Ishikawa (cell line): ENCODE measurements at regions not wholly inside any gene's neighbourhood (a gene's known extent, or its start where the extent isn't known, plus 50 kb on each side); places are given as distances from the start of the nearest gene placed in this dataset.

ENCODE experiments used
- CEBPB ChIP-seq: IDR thresholded peaks from 2 replicates; pipeline ENCODE4 v1.6.1; 2012
- CREB1 ChIP-seq: IDR thresholded peaks from 2 replicates; pipeline ENCODE4 v1.6.1; 2012; ENCODE audit warnings: low read depth
- EGR1 ChIP-seq: IDR thresholded peaks from 2 replicates; pipeline ENCODE4 v1.6.1; 2012
- EP300 ChIP-seq: IDR thresholded peaks from 2 replicates; pipeline ENCODE4 v1.6.1; 2012; ENCODE audit warnings: borderline replicate concordance
- FOXM1 ChIP-seq: IDR thresholded peaks from 2 replicates; pipeline ENCODE4 v1.6.1; 2012; ENCODE audit warnings: low read depth, borderline replicate concordance
- NFIC ChIP-seq: IDR thresholded peaks from 2 replicates; pipeline ENCODE4 v1.6.1; 2012
- RAD21 ChIP-seq: IDR thresholded peaks from 2 replicates; pipeline ENCODE4 v1.6.1; 2012; ENCODE audit warnings: low read depth
- TAF1 ChIP-seq: IDR thresholded peaks from 2 replicates; pipeline ENCODE4 v1.6.1; 2012; ENCODE audit warnings: low read depth, mild to moderate bottlenecking
- TCF12 ChIP-seq: IDR thresholded peaks from 2 replicates; pipeline ENCODE4 v1.6.1; 2012; ENCODE audit warnings: low read depth
- TEAD4 ChIP-seq: IDR thresholded peaks from 2 replicates; pipeline ENCODE4 v1.6.1; 2012
- YY1 ChIP-seq: IDR thresholded peaks from 2 replicates; pipeline ENCODE4 v1.6.1; 2012; ENCODE audit warnings: low read depth
- ZBTB7A ChIP-seq: IDR thresholded peaks from 2 replicates; pipeline ENCODE4 v1.6.1; 2012; ENCODE audit warnings: low read depth
- TF ChIP-seq, protein P1 (sequence below): IDR thresholded peaks from 2 replicates; pipeline ENCODE4 v1.6.1; 2012
- TF ChIP-seq, protein P2 (sequence below): IDR thresholded peaks from 2 replicates; pipeline ENCODE4 v1.6.1; 2012; ENCODE audit warnings: low read depth, mild to moderate bottlenecking
- TF ChIP-seq, protein P3 (sequence below): IDR thresholded peaks from 2 replicates; pipeline ENCODE4 v1.6.1; 2012

- TF ChIP-seq, protein P1, sequence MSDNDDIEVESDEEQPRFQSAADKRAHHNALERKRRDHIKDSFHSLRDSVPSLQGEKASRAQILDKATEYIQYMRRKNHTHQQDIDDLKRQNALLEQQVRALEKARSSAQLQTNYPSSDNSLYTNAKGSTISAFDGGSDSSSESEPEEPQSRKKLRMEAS: no peak
- no peak for TF ChIP-seq CEBPB
- no peak for TF ChIP-seq FOXM1
- TF ChIP-seq CREB1: no peak
- no peak for TF ChIP-seq ZBTB7A
These were observed 813.4 kb downstream of the ANKRD7 start for GRCh38 chr7:119037941-119038340.

DNA sequence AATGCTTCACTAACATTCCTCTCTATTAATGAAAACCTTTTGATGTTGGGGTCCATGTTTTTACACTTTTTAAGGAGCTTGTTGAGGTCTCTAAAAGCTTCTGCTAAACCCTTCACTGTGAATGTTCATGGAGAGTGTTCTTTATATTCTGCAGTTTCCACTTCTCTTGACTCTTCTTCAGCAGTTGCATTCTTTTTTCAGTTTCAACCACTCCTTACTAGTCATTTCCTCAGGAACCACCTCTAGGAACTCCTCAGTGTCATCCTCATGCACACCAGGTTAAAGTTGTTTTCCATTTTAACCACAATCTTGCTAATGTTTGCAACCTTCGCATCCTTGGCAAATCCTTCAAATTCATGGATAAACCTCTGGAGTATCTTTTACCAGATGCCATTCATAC is 821.6 kb downstream of the ANKRD7 start:
- TF ChIP-seq TAF1: no peak
- TF ChIP-seq EP300: no peak
- no peak for TF ChIP-seq YY1
- TF ChIP-seq ZBTB7A: no peak
- TF ChIP-seq, protein P2, sequence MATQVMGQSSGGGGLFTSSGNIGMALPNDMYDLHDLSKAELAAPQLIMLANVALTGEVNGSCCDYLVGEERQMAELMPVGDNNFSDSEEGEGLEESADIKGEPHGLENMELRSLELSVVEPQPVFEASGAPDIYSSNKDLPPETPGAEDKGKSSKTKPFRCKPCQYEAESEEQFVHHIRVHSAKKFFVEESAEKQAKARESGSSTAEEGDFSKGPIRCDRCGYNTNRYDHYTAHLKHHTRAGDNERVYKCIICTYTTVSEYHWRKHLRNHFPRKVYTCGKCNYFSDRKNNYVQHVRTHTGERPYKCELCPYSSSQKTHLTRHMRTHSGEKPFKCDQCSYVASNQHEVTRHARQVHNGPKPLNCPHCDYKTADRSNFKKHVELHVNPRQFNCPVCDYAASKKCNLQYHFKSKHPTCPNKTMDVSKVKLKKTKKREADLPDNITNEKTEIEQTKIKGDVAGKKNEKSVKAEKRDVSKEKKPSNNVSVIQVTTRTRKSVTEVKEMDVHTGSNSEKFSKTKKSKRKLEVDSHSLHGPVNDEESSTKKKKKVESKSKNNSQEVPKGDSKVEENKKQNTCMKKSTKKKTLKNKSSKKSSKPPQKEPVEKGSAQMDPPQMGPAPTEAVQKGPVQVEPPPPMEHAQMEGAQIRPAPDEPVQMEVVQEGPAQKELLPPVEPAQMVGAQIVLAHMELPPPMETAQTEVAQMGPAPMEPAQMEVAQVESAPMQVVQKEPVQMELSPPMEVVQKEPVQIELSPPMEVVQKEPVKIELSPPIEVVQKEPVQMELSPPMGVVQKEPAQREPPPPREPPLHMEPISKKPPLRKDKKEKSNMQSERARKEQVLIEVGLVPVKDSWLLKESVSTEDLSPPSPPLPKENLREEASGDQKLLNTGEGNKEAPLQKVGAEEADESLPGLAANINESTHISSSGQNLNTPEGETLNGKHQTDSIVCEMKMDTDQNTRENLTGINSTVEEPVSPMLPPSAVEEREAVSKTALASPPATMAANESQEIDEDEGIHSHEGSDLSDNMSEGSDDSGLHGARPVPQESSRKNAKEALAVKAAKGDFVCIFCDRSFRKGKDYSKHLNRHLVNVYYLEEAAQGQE: no peak
- no peak for TF ChIP-seq RAD21
- TF ChIP-seq TEAD4: no peak
- TF ChIP-seq NFIC: no peak
- no peak for TF ChIP-seq CREB1
- TF ChIP-seq, protein P3, sequence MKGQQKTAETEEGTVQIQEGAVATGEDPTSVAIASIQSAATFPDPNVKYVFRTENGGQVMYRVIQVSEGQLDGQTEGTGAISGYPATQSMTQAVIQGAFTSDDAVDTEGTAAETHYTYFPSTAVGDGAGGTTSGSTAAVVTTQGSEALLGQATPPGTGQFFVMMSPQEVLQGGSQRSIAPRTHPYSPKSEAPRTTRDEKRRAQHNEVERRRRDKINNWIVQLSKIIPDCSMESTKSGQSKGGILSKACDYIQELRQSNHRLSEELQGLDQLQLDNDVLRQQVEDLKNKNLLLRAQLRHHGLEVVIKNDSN: no peak
- TF ChIP-seq CEBPB: no peak
- TF ChIP-seq TCF12: no peak
- TF ChIP-seq, protein P1: no peak
- no peak for TF ChIP-seq EGR1

- no peak for TF ChIP-seq CREB1
These were observed 841.5 kb downstream of the ANKRD7 start for GRCh38 chr7:119065966-119066365.

DNA sequence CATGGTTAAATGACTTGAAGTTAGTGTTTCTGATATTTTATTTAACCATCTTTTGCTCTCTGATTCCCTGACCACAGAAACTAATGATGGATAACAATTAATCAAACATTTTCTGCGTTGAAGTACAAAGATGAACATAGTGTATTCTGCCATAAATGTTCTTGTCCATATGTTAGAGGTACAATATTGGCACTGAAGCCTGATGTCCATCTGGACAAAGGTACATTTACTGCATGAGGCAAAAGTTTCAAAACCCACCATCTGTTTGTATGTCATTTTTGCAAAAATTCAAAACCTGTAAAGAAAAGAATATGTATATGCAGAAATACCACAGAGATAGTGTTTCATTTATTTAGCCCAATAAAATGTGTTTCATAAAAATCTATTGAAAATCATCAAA is 861.5 kb downstream of the ANKRD7 start:
- TF ChIP-seq, protein P1: no peak
- TF ChIP-seq EP300: no peak
- TF ChIP-seq, protein P2: no peak
- no peak for TF ChIP-seq ZBTB7A
- TF ChIP-seq NFIC: no peak

- TF ChIP-seq, protein P3: no peak
- TF ChIP-seq EP300: no peak
- no peak for TF ChIP-seq CEBPB
- no peak for TF ChIP-seq TAF1
- no peak for TF ChIP-seq RAD21
- TF ChIP-seq TEAD4: no peak
- no peak for TF ChIP-seq EGR1
- no peak for TF ChIP-seq YY1
- TF ChIP-seq, protein P1: no peak
- no peak for TF ChIP-seq FOXM1
- no peak for TF ChIP-seq TCF12
- TF ChIP-seq ZBTB7A: no peak
- TF ChIP-seq NFIC: no peak
- TF ChIP-seq, protein P2: no peak
- TF ChIP-seq CREB1: no peak
These were observed 866.3 kb downstream of the ANKRD7 start for GRCh38 chr7:119090851-119091250.
